Spinal cord (tissue), 9 donors: ENCODE measurements at regions not wholly inside any gene's neighbourhood (a gene's known extent, or its start where the extent isn't known, plus 50 kb on each side); places are given as distances from the start of the nearest gene placed in this dataset.
"Not testable (repeated sequence)": the region's sequence is repeated elsewhere in the genome, so short reads cannot be mapped to it uniquely, and the experiment has no call there.

Experiments
- DNase-seq, 6 donors: peaks; one replicate each; pipeline versions ENCODE4 v3.0.0 to v3.0.0-alpha.2; 2013 to 2015; ENCODE audit warnings: low spot score in 6 of 6, low read depth in 4 of 6
- H3K27ac ChIP-seq: one replicate; pipeline ENCODE4 v1.5.1; 2013; ENCODE audit warnings: low read depth, low read length, control low read depth
- H3K27me3 ChIP-seq: one replicate; pipeline ENCODE4 v1.6.1; 2013; ENCODE audit warnings: low read length; ENCODE audit not compliant: control insufficient read depth, insufficient read depth
- H3K36me3 ChIP-seq: one replicate; pipeline ENCODE4 v1.6.1; 2013; ENCODE audit warnings: low read length; ENCODE audit not compliant: control insufficient read depth, insufficient read depth
- H3K4me1 ChIP-seq: one replicate; pipeline ENCODE4 v1.6.1; 2013; ENCODE audit warnings: low read length; ENCODE audit not compliant: control insufficient read depth, insufficient read depth
- H3K4me3 ChIP-seq: one replicate; pipeline ENCODE4 v1.5.1; 2013; ENCODE audit warnings: low read depth, low read length, control low read depth
- H3K9me3 ChIP-seq: one replicate; pipeline ENCODE4 v1.6.1; 2013; ENCODE audit warnings: low read length; ENCODE audit not compliant: control insufficient read depth, insufficient read depth
- WGBS: methylation state at CpG from one replicate; pipeline ENCODE4 v1.1.5; 2013; ENCODE audit warnings: missing lambda C conversion rate; ENCODE audit not compliant: insufficient coverage; 5-methylcytosine and 5-hydroxymethylcytosine counted together
- donor health status: healthy.

DNA sequence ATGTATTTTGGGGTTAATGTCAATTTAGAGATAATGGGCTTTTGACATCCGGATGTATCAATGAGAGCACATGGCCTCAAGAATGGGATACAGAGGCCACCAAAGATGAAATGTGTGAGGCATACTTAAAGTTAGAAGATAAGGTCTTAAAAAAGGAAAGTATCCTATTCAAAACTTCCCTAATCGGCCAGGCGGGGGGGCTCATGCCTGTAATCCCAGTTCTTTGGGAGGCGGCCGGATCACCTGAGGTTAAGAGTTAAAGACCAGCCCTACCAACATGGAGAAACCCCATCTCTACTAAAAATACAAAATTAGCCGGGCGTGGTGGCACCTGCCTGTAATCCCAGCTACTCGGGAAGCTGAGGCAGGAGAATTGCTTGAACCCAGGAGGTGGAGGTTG is 421.3 kb upstream of the SLITRK5 start:
- 87% methylated on average over 3 of the region's 8 CpGs for WGBS
- H3K36me3 ChIP-seq = not testable (repeated sequence)

DNA sequence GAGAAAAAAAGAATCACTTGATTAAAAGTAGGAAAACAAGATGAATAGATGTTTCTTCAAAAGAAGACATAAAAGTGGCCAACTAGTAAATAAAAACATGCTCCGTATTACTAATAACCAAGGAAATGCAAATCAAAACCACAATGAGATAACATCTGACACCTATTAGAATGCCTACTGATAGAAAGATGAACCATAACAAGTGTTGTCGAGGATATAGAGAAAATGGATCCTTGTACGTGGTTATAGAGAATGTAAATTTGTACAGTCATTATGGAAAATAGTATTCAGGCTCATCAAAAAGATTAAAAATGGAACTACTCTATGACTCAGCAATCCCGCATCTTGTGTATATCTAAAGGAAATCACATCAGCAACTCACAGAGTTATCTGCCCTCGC is 415.8 kb upstream of the SLITRK5 start:
- no peaks in the 10 kb centered on the region for H3K9me3 ChIP-seq
- DNase-seq = no peak
- no peaks in the 10 kb centered on the region for H3K27me3 ChIP-seq
- no CpG with 5 or more reads among the region's 5 CpGs for WGBS
- H3K36me3 ChIP-seq = no peaks in the 10 kb centered on the region
- H3K4me1 ChIP-seq = no peaks in the 10 kb centered on the region
- no peak overlapping the region for H3K4me3 ChIP-seq
- no peak overlapping the region for H3K27ac ChIP-seq

More for the DNA sequence above, 421.3 kb upstream of the SLITRK5 start:
- not testable (repeated sequence) for H3K4me3 ChIP-seq, DNase-seq, H3K27ac ChIP-seq, H3K4me1 ChIP-seq, H3K27me3 ChIP-seq, H3K9me3 ChIP-seq

- Histone ChIP-seq H3K4me3 (no peak overlapping the region), H3K9me3 (no peaks in the 10 kb centered on the region), H3K27me3 (no peaks in the 10 kb centered on the region), H3K27ac (no peak overlapping the region), H3K4me1 (no peaks in the 10 kb centered on the region), H3K36me3 (no peaks in the 10 kb centered on the region)
- DNase-seq = peak in 1 of 6 donors; percentile 1
- 20% methylated on average over 1 of the region's 5 CpGs for WGBS
Measured at GRCh38 chr13:87259479-87260083, 411.6 kb upstream of the SLITRK5 start.

DNA sequence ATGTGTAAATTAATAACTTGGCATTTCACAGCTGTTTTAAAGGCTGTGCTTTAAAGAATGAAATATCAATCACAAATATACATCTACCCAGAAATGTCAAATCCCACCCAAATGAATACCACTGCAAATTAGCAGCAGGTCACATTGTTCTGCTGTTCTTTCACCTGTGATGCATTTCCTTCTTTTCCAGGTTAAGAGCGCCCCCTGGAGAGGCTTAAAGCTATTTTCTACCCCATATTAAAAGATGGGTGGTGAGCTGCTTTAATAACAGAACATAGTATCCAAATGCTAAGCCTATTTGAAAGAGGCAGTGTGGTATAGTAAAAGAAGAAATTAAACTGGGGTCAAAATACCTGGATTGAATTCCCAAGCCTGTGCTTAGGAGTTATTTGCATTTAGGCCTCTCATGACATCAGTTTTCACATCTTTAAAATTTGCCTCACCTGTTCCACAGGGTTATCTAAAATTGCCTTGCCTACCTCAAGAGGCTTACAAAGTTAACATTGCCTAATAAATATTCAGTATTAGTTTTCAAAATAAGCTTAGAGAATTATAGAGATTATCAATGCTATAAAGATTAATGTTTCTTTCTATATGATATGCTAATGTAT is 396.9 kb upstream of the SLITRK5 start:
- DNase-seq = peak in 5 of 6 donors; percentile 35 to 88 (median 54)
- no CpG with 5 or more reads among the region's 1 CpG for WGBS

DNA sequence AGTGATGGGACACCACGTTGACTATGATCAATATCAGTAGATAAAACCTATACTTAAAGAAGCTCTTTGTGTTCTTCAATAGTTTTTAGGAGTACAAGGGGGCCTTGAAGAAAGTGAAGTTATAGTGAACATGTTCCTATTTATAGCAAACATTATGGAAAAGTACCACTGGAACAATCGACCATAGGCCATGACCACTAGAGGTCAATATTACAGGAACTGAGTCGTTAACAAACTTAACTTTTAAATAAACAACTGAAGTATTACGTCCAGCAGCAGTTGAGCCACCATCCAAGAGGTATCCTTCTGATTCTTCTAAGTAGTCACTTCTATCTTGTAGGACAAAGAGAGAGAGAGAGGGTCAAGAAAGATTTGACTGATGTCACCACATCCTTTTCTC is 391.0 kb upstream of the SLITRK5 start:
- no peak for DNase-seq
- no peaks in the 10 kb centered on the region for H3K27me3 ChIP-seq
- WGBS = no CpG with 5 or more reads among the region's 4 CpGs
- H3K27ac ChIP-seq = no peak overlapping the region
- no peaks in the 10 kb centered on the region for H3K36me3 ChIP-seq
- H3K9me3 ChIP-seq = no peaks in the 10 kb centered on the region
- H3K4me1 ChIP-seq = no peaks in the 10 kb centered on the region
- H3K4me3 ChIP-seq = no peak overlapping the region

More for the DNA sequence above, 396.9 kb upstream of the SLITRK5 start:
- no peaks in the 10 kb centered on the region for H3K9me3 ChIP-seq
- H3K36me3 ChIP-seq = no peaks in the 10 kb centered on the region
- no peaks in the 10 kb centered on the region for H3K4me1 ChIP-seq
- no peak overlapping the region for H3K27ac ChIP-seq
- H3K27me3 ChIP-seq = no peaks in the 10 kb centered on the region
- no peak overlapping the region for H3K4me3 ChIP-seq

GRCh38 chr13:87287721-87288120 is 383.4 kb upstream of the SLITRK5 start:
- H3K27ac ChIP-seq = no peak overlapping the region
- no peak overlapping the region for H3K4me3 ChIP-seq
- H3K27me3 ChIP-seq = no peaks in the 10 kb centered on the region
- no peaks in the 10 kb centered on the region for H3K36me3 ChIP-seq
- DNase-seq = no peak
- WGBS = no CpG with 5 or more reads among the region's 3 CpGs
- H3K4me1 ChIP-seq = no peaks in the 10 kb centered on the region
- peaks cover 2% of the 10 kb centered on the region for H3K9me3 ChIP-seq

- no peak overlapping the region for H3K4me3 ChIP-seq
- DNase-seq = no peak
- no peak overlapping the region for H3K27ac ChIP-seq
- no peaks in the 10 kb centered on the region for H3K36me3 ChIP-seq
- no peaks in the 10 kb centered on the region for H3K27me3 ChIP-seq
- no peaks in the 10 kb centered on the region for H3K9me3 ChIP-seq
- no peaks in the 10 kb centered on the region for H3K4me1 ChIP-seq
Measured at GRCh38 chr13:87295636-87296035, 375.5 kb upstream of the SLITRK5 start.

- H3K27ac ChIP-seq = no peak overlapping the region
- no peaks in the 10 kb centered on the region for H3K9me3 ChIP-seq
- H3K4me1 ChIP-seq = no peaks in the 10 kb centered on the region
- H3K27me3 ChIP-seq = no peaks in the 10 kb centered on the region
- no peak overlapping the region for H3K4me3 ChIP-seq
- WGBS = no CpG with 5 or more reads among the region's 3 CpGs
- DNase-seq = no peak
- no peaks in the 10 kb centered on the region for H3K36me3 ChIP-seq
Measured at GRCh38 chr13:87302034-87302433, 369.1 kb upstream of the SLITRK5 start.

DNA sequence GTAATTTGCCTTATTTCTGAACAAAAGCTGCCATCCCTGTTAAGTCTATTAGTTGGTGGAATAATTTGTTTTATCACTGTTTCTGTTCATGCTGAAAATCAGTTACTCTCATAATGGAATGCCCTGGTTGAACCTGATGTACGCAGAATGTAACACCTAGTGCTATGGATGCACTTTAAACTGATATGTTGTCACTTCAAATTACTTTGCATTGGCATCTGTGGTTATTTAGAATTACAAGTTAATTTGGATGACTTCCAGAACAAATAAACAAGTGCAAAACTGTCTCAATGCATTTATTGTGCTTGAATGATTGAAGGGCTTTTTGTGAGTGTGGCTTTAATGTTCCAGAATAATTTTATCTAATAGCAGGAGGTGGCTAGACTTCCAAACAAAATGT is 368.2 kb upstream of the SLITRK5 start:
- H3K27me3 ChIP-seq = no peaks in the 10 kb centered on the region
- peak in 2 of 6 donors; percentile 4 to 25 for DNase-seq
- whole genome bisulfite sequencing = no CpG with 5 or more reads among the region's 1 CpG
- H3K36me3 ChIP-seq = no peaks in the 10 kb centered on the region
- no peak overlapping the region for H3K27ac ChIP-seq
- H3K4me3 ChIP-seq = no peak overlapping the region
- H3K4me1 ChIP-seq = no peaks in the 10 kb centered on the region
- no peaks in the 10 kb centered on the region for H3K9me3 ChIP-seq

DNA sequence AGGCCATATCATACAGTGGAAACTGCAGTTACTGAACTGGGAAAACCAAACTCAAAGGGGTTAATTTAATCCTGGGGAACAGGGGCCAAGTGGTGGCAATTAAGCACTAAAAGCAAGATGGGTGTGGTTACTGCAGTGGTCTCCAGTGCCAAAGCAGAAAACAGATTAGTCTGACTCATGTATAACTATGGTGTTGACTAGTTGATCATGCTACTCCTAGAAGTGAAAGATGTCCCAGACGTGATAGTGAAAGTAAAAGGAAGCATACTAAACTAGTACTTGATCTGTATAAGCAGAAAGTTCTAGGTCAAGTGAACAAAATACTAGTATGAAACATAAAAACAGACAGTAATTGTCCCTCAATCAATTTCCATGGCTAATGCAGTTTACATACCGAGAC is 360.0 kb upstream of the SLITRK5 start:
- Histone ChIP-seq H3K4me1 (no peaks in the 10 kb centered on the region), H3K27me3 (no peaks in the 10 kb centered on the region), H3K27ac (no peak overlapping the region), H3K4me3 (no peak overlapping the region), H3K9me3 (no peaks in the 10 kb centered on the region), H3K36me3 (no peaks in the 10 kb centered on the region)
- 80% methylated on average over 1 of the region's 2 CpGs for WGBS
- DNase-seq = no peak
